ENCODE measurements at regions not wholly inside any gene's neighbourhood (a gene's known extent, or its start where the extent isn't known, plus 50 kb on each side); places are given as distances from the start of the nearest gene placed in this dataset.
"Not testable (repeated sequence)": the region's sequence is repeated elsewhere in the genome, so short reads cannot be mapped to it uniquely, and the experiment has no call there.

DNA sequence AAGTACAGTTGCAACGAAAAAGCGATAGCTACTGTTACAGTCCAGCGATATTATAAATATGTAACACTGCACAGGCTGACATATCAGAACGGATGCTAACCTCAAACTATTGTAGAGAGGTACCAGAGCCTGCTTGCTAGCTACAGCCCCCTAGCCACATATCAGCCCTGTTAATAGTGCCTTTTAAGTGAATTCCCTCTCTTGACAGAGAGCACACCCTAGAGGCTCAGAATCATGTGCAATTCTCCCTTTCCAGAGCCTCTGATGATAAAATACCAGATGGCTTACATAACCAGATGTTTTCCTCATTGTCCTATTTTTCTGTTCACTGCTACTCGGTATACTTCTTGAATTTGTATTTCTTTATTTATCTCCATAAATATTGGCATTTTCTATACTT, 960.7 kb upstream of the CELF2 start:
- H3K27me3 ChIP-seq (ENCODE audit: control insufficient read depth, low read length): no peaks in the 10 kb centered on the region
- H4K20me1 ChIP-seq (ENCODE audit: control insufficient read depth, insufficient read depth, low read depth, low read length): no peaks in the 10 kb centered on the region
- H3K27ac ChIP-seq (ENCODE audit: low read depth, low read length): no peak overlapping the region
- TF ChIP-seq, protein P1, sequence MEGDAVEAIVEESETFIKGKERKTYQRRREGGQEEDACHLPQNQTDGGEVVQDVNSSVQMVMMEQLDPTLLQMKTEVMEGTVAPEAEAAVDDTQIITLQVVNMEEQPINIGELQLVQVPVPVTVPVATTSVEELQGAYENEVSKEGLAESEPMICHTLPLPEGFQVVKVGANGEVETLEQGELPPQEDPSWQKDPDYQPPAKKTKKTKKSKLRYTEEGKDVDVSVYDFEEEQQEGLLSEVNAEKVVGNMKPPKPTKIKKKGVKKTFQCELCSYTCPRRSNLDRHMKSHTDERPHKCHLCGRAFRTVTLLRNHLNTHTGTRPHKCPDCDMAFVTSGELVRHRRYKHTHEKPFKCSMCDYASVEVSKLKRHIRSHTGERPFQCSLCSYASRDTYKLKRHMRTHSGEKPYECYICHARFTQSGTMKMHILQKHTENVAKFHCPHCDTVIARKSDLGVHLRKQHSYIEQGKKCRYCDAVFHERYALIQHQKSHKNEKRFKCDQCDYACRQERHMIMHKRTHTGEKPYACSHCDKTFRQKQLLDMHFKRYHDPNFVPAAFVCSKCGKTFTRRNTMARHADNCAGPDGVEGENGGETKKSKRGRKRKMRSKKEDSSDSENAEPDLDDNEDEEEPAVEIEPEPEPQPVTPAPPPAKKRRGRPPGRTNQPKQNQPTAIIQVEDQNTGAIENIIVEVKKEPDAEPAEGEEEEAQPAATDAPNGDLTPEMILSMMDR (IDR thresholded peaks at IDR 0.05; ENCODE audit: low read depth, low read length, poor library complexity, severe bottlenecking): no peak
- TF ChIP-seq EZH2phosphoT487 (IDR thresholded peaks at IDR 0.05; ENCODE audit: borderline replicate concordance, low read length): no peak
- no peaks in the 10 kb centered on the region for H3F3A ChIP-seq (ENCODE audit: control insufficient read depth, insufficient read depth)
- no peaks in the 10 kb centered on the region for H3K9me2 ChIP-seq (replicated peaks; ENCODE audit: control insufficient read depth, low read length)
- no peak overlapping the region for H3K4me2 ChIP-seq (ENCODE audit: low read length)
- no peaks in the 10 kb centered on the region for H3K36me3 ChIP-seq (ENCODE audit: control insufficient read depth, low read length)
- no peaks in the 10 kb centered on the region for H3K4me1 ChIP-seq (ENCODE audit: control insufficient read depth, low read length)
- H3K9me3 ChIP-seq (ENCODE audit: control insufficient read depth, insufficient read depth, low read length): no peaks in the 10 kb centered on the region
- no peak overlapping the region for H3K4me3 ChIP-seq (ENCODE audit: low read length)
- no peaks in the 10 kb centered on the region for H3K79me2 ChIP-seq (ENCODE audit: control insufficient read depth, low read length)

- Histone ChIP-seq H3F3A (ENCODE audit: control insufficient read depth, insufficient read depth) (no peaks in the 10 kb centered on the region), H4K20me1 (ENCODE audit: control insufficient read depth, insufficient read depth, low read depth, low read length) (no peaks in the 10 kb centered on the region), H3K4me1 (ENCODE audit: control insufficient read depth, low read length) (no peaks in the 10 kb centered on the region), H3K36me3 (ENCODE audit: control insufficient read depth, low read length) (no peaks in the 10 kb centered on the region), H3K4me3 (ENCODE audit: low read length) (no peak overlapping the region), H3K27ac (ENCODE audit: low read depth, low read length) (no peak overlapping the region), H3K4me2 (ENCODE audit: low read length) (no peak overlapping the region), H3K9me2 (replicated peaks; ENCODE audit: control insufficient read depth, low read length) (no peaks in the 10 kb centered on the region), H3K9me3 (ENCODE audit: control insufficient read depth, insufficient read depth, low read length) (no peaks in the 10 kb centered on the region), H3K27me3 (ENCODE audit: control insufficient read depth, low read length) (no peaks in the 10 kb centered on the region), H3K79me2 (ENCODE audit: control insufficient read depth, low read length) (no peaks in the 10 kb centered on the region)
- TF ChIP-seq, protein P1 (IDR thresholded peaks at IDR 0.05; ENCODE audit: low read depth, low read length, poor library complexity, severe bottlenecking): no peak
- no peak for TF ChIP-seq EZH2phosphoT487 (IDR thresholded peaks at IDR 0.05; ENCODE audit: borderline replicate concordance, low read length)
Measured at GRCh38 chr10:10067644-10068043, 950.0 kb upstream of the CELF2 start.

GRCh38 chr10:10074847-10075246, 942.8 kb upstream of the CELF2 start:
- H3K27me3 ChIP-seq (ENCODE audit: control insufficient read depth, low read length); H3K4me3 ChIP-seq (ENCODE audit: low read length); H3K27ac ChIP-seq (ENCODE audit: low read depth, low read length); H3K36me3 ChIP-seq (ENCODE audit: control insufficient read depth, low read length); H3K9me3 ChIP-seq (ENCODE audit: control insufficient read depth, insufficient read depth, low read length); H3K4me1 ChIP-seq (ENCODE audit: control insufficient read depth, low read length); H3K79me2 ChIP-seq (ENCODE audit: control insufficient read depth, low read length); H3K4me2 ChIP-seq (ENCODE audit: low read length); H3K9me2 ChIP-seq (replicated peaks; ENCODE audit: control insufficient read depth, low read length); H3F3A ChIP-seq (ENCODE audit: control insufficient read depth, insufficient read depth); H4K20me1 ChIP-seq (ENCODE audit: control insufficient read depth, insufficient read depth, low read depth, low read length): not testable (repeated sequence)

- Histone ChIP-seq H3K27me3 (ENCODE audit: control insufficient read depth, low read length) (no peaks in the 10 kb centered on the region), H3K9me2 (replicated peaks; ENCODE audit: control insufficient read depth, low read length) (no peaks in the 10 kb centered on the region), H3K4me3 (ENCODE audit: low read length) (no peak overlapping the region), H3K4me1 (ENCODE audit: control insufficient read depth, low read length) (no peaks in the 10 kb centered on the region), H3K79me2 (ENCODE audit: control insufficient read depth, low read length) (no peaks in the 10 kb centered on the region), H3K4me2 (ENCODE audit: low read length) (no peak overlapping the region), H3F3A (ENCODE audit: control insufficient read depth, insufficient read depth) (no peaks in the 10 kb centered on the region), H3K27ac (ENCODE audit: low read depth, low read length) (no peak overlapping the region), H3K9me3 (ENCODE audit: control insufficient read depth, insufficient read depth, low read length) (no peaks in the 10 kb centered on the region; the same call in 1 of the 2 replicates), H4K20me1 (ENCODE audit: control insufficient read depth, insufficient read depth, low read depth, low read length) (no peaks in the 10 kb centered on the region), H3K36me3 (ENCODE audit: control insufficient read depth, low read length) (no peaks in the 10 kb centered on the region)
- TF ChIP-seq, protein P1 (IDR thresholded peaks at IDR 0.05; ENCODE audit: low read depth, low read length, poor library complexity, severe bottlenecking): no peak
- TF ChIP-seq EZH2phosphoT487 (IDR thresholded peaks at IDR 0.05; ENCODE audit: borderline replicate concordance, low read length): no peak
Measured at GRCh38 chr10:10078446-10078845, 939.2 kb upstream of the CELF2 start.

All from DOHH2 (cell line).